Stromal cell of bone marrow (primary cell): ENCODE measurements at regions not wholly inside any gene's neighbourhood (a gene's known extent, or its start where the extent isn't known, plus 50 kb on each side); places are given as distances from the start of the nearest gene placed in this dataset.
"Not testable (repeated sequence)": the region's sequence is repeated elsewhere in the genome, so short reads cannot be mapped to it uniquely, and the experiment has no call there.

Experiments
- DNase-seq: peaks from one replicate; pipeline ENCODE4 v3.0.0-alpha.2; 2012; ENCODE audit warnings: low read depth

- no peak for DNase-seq
Observed at GRCh38 chr2:83969085-83969484, 490.0 kb downstream of the SUCLG1 start.

GRCh38 chr2:83967854-83968253 lies 491.2 kb downstream of the SUCLG1 start:
- DNase-seq: no peak

- DNase-seq: not testable (repeated sequence)
Observed at GRCh38 chr2:83966946-83967345, 492.1 kb downstream of the SUCLG1 start.

- DNase-seq: no peak
Observed at GRCh38 chr2:83961512-83961911, 497.6 kb downstream of the SUCLG1 start.

- DNase-seq: no peak
Observed at GRCh38 chr2:83960371-83960770, 498.7 kb downstream of the SUCLG1 start.

GRCh38 chr2:83959266-83959665 lies 499.8 kb downstream of the SUCLG1 start:
- no peak for DNase-seq

GRCh38 chr2:83956991-83957390 lies 502.1 kb downstream of the SUCLG1 start:
- no peak for DNase-seq

GRCh38 chr2:83953697-83954096 lies 505.4 kb downstream of the SUCLG1 start:
- DNase-seq: no peak

GRCh38 chr2:83951378-83951947 lies 507.6 kb downstream of the SUCLG1 start:
- no peak for DNase-seq

GRCh38 chr2:83949361-83949760 lies 509.7 kb downstream of the SUCLG1 start:
- DNase-seq: no peak

- no peak for DNase-seq
Observed at GRCh38 chr2:83944191-83944590, 514.9 kb downstream of the SUCLG1 start.

GRCh38 chr2:83943265-83943664 lies 515.8 kb downstream of the SUCLG1 start:
- DNase-seq: no peak

GRCh38 chr2:83941886-83942285 lies 517.2 kb downstream of the SUCLG1 start:
- DNase-seq: no peak

- DNase-seq: no peak
Observed at GRCh38 chr2:83933749-83934148, 525.3 kb downstream of the SUCLG1 start.

GRCh38 chr2:83923531-83923930 lies 535.5 kb downstream of the SUCLG1 start:
- DNase-seq: no peak

- no peak for DNase-seq
Observed at GRCh38 chr2:83916559-83916958, 542.5 kb downstream of the SUCLG1 start.

- DNase-seq: no peak
Observed at GRCh38 chr2:83915381-83915780, 543.7 kb downstream of the SUCLG1 start.

- no peak for DNase-seq
Observed at GRCh38 chr2:83908750-83909149, 550.3 kb downstream of the SUCLG1 start.

- no peak for DNase-seq
Observed at GRCh38 chr2:83901317-83901716, 557.8 kb downstream of the SUCLG1 start.

- DNase-seq: no peak
Observed at GRCh38 chr2:83900862-83901261, 558.2 kb downstream of the SUCLG1 start.

GRCh38 chr2:83899271-83899670 lies 559.8 kb downstream of the SUCLG1 start:
- no peak for DNase-seq

- DNase-seq: no peak
Observed at GRCh38 chr2:83894976-83895375, 564.1 kb downstream of the SUCLG1 start.

GRCh38 chr2:83887757-83888156 lies 571.3 kb downstream of the SUCLG1 start:
- no peak for DNase-seq

GRCh38 chr2:83879127-83879526 lies 580.0 kb downstream of the SUCLG1 start:
- no peak for DNase-seq

- DNase-seq: not testable (repeated sequence)
Observed at GRCh38 chr2:83877261-83877660, 581.8 kb downstream of the SUCLG1 start.
